ENCODE measurements at regions not wholly inside any gene's neighbourhood (a gene's known extent, or its start where the extent isn't known, plus 50 kb on each side); places are given as distances from the start of the nearest gene placed in this dataset.

DNA sequence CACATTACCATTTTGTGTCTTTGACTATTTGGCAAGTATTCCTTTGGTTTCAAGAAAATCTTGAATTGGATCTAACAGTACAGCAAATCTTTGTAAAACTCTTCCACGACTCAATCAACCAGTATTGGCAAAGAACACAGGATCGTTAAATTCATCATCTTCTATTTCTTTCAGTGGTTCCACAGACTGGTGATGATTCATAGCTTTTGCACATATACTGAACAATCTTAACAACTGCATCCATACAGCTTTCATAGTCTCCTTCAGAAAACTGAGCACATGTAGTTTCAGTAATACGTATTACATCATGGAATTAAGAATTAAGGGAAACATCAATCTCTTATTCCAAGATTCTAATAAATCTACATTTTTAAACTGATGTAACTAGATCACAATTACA, 91.6 kb upstream of the LIPC start:
- CTCF ChIA-PET (ENCODE audit: low intra/inter-chr PET ratio, low total read pairs): no interaction called here
- POLR2A ChIA-PET: no interaction called here
- WGBS (ENCODE audit: low lambda C conversion rate): 57% methylated on average over 3 of the region's 3 CpGs
- Histone ChIP-seq H4K20me1 (ENCODE audit: insufficient read depth, low read length) (no peaks in the 10 kb centered on the region), H3K79me2 (ENCODE audit: insufficient read depth, low read length) (no peaks in the 10 kb centered on the region), H3K9ac (ENCODE audit: insufficient read depth, low read depth, low read length) (no peak overlapping the region), H3K4me2 (ENCODE audit: low read depth, low read length) (no peak overlapping the region), H2AFZ (ENCODE audit: low read length) (no peak overlapping the region), H3K4me3 (replicated peaks in 1 of 3; ENCODE audit: insufficient read depth in 1 of 3, low read depth in 2 of 3, low read length in 3 of 3) (no peak overlapping the region), H3K36me3 (replicated peaks in 1 of 2; ENCODE audit: control insufficient read depth in 1 of 2, insufficient read depth in 2 of 2, low read length in 2 of 2) (no peaks in the 10 kb centered on the region), H3K9me3 (ENCODE audit: low read length) (no peaks in the 10 kb centered on the region), H3K27me3 (ENCODE audit: control insufficient read depth in 1 of 2, insufficient read depth in 2 of 2, low read length in 2 of 2) (no peaks in the 10 kb centered on the region), H3K27ac (ENCODE audit: extremely low read length, insufficient read depth, low read length) (no peak overlapping the region), H3K4me1 (ENCODE audit: insufficient read depth, low read length) (no peaks in the 10 kb centered on the region)
- DNase-seq (ENCODE audit: low spot score): no peak
- FAIRE-seq: no peak
- no TSS peak for BruUV-seq (replicated peaks)
- no peak for ATAC-seq
- in situ Hi-C loops (cut with HindIII; ENCODE audit: extremely low pct_ligation_motif_present, low pct_unique_long_range_greater_than_20kb) (no loop called here), intact Hi-C loops (cut with micrococcal nuclease; ENCODE audit: unreplicated experiment) (no loop called here)
- TF ChIP-seq HNRNPL (IDR thresholded peaks at IDR 0.05; ENCODE audit: low read depth, low read length): no peak
- no peak for TF ChIP-seq CC2D1A (CRISPR knock-in tag; IDR thresholded peaks at IDR 0.05)
- TF ChIP-seq ZNF878 (CRISPR knock-in tag; IDR thresholded peaks at IDR 0.05): no peak
- TF ChIP-seq GATAD1 (CRISPR knock-in tag; IDR thresholded peaks at IDR 0.05): no peak
- TF ChIP-seq KLF16 (CRISPR knock-in tag; IDR thresholded peaks at IDR 0.05): no peak
- TF ChIP-seq, protein P1, sequence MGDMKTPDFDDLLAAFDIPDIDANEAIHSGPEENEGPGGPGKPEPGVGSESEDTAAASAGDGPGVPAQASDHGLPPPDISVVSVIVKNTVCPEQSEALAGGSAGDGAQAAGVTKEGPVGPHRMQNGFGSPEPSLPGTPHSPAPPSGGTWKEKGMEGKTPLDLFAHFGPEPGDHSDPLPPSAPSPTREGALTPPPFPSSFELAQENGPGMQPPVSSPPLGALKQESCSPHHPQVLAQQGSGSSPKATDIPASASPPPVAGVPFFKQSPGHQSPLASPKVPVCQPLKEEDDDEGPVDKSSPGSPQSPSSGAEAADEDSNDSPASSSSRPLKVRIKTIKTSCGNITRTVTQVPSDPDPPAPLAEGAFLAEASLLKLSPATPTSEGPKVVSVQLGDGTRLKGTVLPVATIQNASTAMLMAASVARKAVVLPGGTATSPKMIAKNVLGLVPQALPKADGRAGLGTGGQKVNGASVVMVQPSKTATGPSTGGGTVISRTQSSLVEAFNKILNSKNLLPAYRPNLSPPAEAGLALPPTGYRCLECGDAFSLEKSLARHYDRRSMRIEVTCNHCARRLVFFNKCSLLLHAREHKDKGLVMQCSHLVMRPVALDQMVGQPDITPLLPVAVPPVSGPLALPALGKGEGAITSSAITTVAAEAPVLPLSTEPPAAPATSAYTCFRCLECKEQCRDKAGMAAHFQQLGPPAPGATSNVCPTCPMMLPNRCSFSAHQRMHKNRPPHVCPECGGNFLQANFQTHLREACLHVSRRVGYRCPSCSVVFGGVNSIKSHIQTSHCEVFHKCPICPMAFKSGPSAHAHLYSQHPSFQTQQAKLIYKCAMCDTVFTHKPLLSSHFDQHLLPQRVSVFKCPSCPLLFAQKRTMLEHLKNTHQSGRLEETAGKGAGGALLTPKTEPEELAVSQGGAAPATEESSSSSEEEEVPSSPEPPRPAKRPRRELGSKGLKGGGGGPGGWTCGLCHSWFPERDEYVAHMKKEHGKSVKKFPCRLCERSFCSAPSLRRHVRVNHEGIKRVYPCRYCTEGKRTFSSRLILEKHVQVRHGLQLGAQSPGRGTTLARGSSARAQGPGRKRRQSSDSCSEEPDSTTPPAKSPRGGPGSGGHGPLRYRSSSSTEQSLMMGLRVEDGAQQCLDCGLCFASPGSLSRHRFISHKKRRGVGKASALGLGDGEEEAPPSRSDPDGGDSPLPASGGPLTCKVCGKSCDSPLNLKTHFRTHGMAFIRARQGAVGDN (CRISPR knock-in tag; IDR thresholded peaks at IDR 0.05): no peak
- no peak for TF ChIP-seq SRF (IDR thresholded peaks at IDR 0.05; ENCODE audit: low read depth, low read length)
- no peak for TF ChIP-seq IRF1 (CRISPR knock-in tag; IDR thresholded peaks at IDR 0.05; ENCODE audit: low read depth)
- TF ChIP-seq KAT7 (CRISPR knock-in tag; IDR thresholded peaks at IDR 0.05; ENCODE audit: borderline replicate concordance): no peak
- TF ChIP-seq ZNF740 (CRISPR knock-in tag; IDR thresholded peaks at IDR 0.05): no peak
- TF ChIP-seq CREM (IDR thresholded peaks at IDR 0.05): no peak
- TF ChIP-seq CREM (CRISPR knock-in tag; IDR thresholded peaks at IDR 0.05): no peak
- TF ChIP-seq, protein P2, sequence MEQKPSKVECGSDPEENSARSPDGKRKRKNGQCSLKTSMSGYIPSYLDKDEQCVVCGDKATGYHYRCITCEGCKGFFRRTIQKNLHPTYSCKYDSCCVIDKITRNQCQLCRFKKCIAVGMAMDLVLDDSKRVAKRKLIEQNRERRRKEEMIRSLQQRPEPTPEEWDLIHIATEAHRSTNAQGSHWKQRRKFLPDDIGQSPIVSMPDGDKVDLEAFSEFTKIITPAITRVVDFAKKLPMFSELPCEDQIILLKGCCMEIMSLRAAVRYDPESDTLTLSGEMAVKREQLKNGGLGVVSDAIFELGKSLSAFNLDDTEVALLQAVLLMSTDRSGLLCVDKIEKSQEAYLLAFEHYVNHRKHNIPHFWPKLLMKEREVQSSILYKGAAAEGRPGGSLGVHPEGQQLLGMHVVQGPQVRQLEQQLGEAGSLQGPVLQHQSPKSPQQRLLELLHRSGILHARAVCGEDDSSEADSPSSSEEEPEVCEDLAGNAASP (CRISPR knock-in tag; IDR thresholded peaks at IDR 0.05; ENCODE audit: borderline replicate concordance): no peak
- TF ChIP-seq RXRB (CRISPR knock-in tag; IDR thresholded peaks at IDR 0.05; ENCODE audit: borderline replicate concordance): no peak
- no peak for TF ChIP-seq TERF1 (CRISPR knock-in tag; IDR thresholded peaks at IDR 0.05)
- TF ChIP-seq ZBTB7A (CRISPR knock-in tag; IDR thresholded peaks at IDR 0.05): no peak
- no peak for TF ChIP-seq SMARCC2 (IDR thresholded peaks at IDR 0.05)
- TF ChIP-seq ZNF780A (CRISPR knock-in tag; IDR thresholded peaks at IDR 0.05): no peak
- no peak for TF ChIP-seq NCOA1 (CRISPR knock-in tag; IDR thresholded peaks at IDR 0.05)
- TF ChIP-seq RCOR2 (CRISPR knock-in tag; IDR thresholded peaks at IDR 0.05): no peak
